Neuronal stem cell (in vitro differentiated cells): ENCODE measurements at regions not wholly inside any gene's neighbourhood (a gene's known extent, or its start where the extent isn't known, plus 50 kb on each side); places are given as distances from the start of the nearest gene placed in this dataset.

Experiments
- DNase-seq: peaks from one replicate; pipeline ENCODE4 v3.0.0-alpha.2; 2013; ENCODE audit warnings: low spot score
- H2AFZ ChIP-seq: one replicate; pipeline ENCODE4 v1.6.1; 2013; ENCODE audit warnings: mild to moderate bottlenecking, low read length, inconsistent platforms
- H2AK5ac ChIP-seq: 2 replicates; pipeline ENCODE4 v1.6.1; 2013; ENCODE audit warnings: low read depth, mild to moderate bottlenecking, inconsistent platforms, low read length, moderate library complexity, mixed read lengths
- H2BK120ac ChIP-seq: 2 replicates; pipeline ENCODE4 v1.6.1; 2013; ENCODE audit warnings: low read depth, mild to moderate bottlenecking, inconsistent platforms, low read length, moderate library complexity, mixed read lengths
- H2BK12ac ChIP-seq: one replicate; pipeline ENCODE4 v1.6.1; 2013; ENCODE audit warnings: low read length, inconsistent platforms
- H2BK15ac ChIP-seq: 2 replicates; pipeline ENCODE4 v1.6.1; 2013; ENCODE audit warnings: mild to moderate bottlenecking, low read length, inconsistent platforms, mixed read lengths
- H2BK5ac ChIP-seq: one replicate; pipeline ENCODE4 v1.6.1; 2013; ENCODE audit warnings: inconsistent platforms, mild to moderate bottlenecking, low read length, moderate library complexity
- H3K14ac ChIP-seq: one replicate; pipeline ENCODE4 v1.6.1; 2013; ENCODE audit warnings: low read length, inconsistent platforms
- H3K18ac ChIP-seq: 2 replicates; pipeline ENCODE4 v1.6.1; 2013; ENCODE audit warnings: low read length, inconsistent platforms
- H3K23ac ChIP-seq: 2 replicates; pipeline ENCODE4 v1.6.1; 2013; ENCODE audit warnings: low read depth, mild to moderate bottlenecking, mixed read lengths, low read length, inconsistent platforms; ENCODE audit not compliant: poor library complexity
- H3K27ac ChIP-seq: replicated peaks from 3 replicates; pipeline ENCODE4 v1.5.1; 2013; ENCODE audit warnings: low read length, inconsistent platforms
- H3K27me3 ChIP-seq, 3 experiments: 2 replicates each; pipeline ENCODE4 v1.6.1; 2013; ENCODE audit warnings: low read length in 3 of 3, mild to moderate bottlenecking in 2 of 3, inconsistent platforms in 1 of 3, low read depth in 1 of 3, mixed read lengths in 1 of 3, moderate library complexity in 1 of 3; ENCODE audit not compliant: control insufficient read depth in 3 of 3, insufficient read depth in 3 of 3
- H3K36me3 ChIP-seq, 2 donors: replicated peaks in 1 of 2; 2 replicates each; pipeline ENCODE4 v1.6.1; 2013; ENCODE audit warnings: low read length in 2 of 2; ENCODE audit not compliant: control insufficient read depth in 2 of 2, insufficient read depth in 2 of 2
- H3K4ac ChIP-seq: 2 replicates; pipeline ENCODE4 v1.6.1; 2013; ENCODE audit warnings: inconsistent platforms, mild to moderate bottlenecking, low read length, moderate library complexity
- H3K4me1 ChIP-seq, 2 donors: 1 replicate in 1 of 2; 2 replicates in 1 of 2; pipeline ENCODE4 v1.6.1; 2013; ENCODE audit warnings: low read length in 2 of 2, low read depth in 1 of 2; ENCODE audit not compliant: control insufficient read depth in 2 of 2, insufficient read depth in 1 of 2
- H3K4me2 ChIP-seq: one replicate; pipeline ENCODE4 v1.6.1; 2013; ENCODE audit warnings: mild to moderate bottlenecking, low read length, inconsistent platforms; ENCODE audit not compliant: insufficient read depth, poor library complexity, severe bottlenecking
- H3K4me3 ChIP-seq, 2 donors: 2 replicates each; pipeline ENCODE4 v1.5.1; 2013; ENCODE audit warnings: low read length in 2 of 2, mild to moderate bottlenecking in 2 of 2, inconsistent platforms in 1 of 2, moderate library complexity in 1 of 2
- H3K79me1 ChIP-seq: one replicate; pipeline ENCODE4 v1.6.1; 2013; ENCODE audit warnings: low read depth, mild to moderate bottlenecking, inconsistent platforms, low read length, moderate library complexity
- H3K9ac ChIP-seq: one replicate; pipeline ENCODE4 v1.6.1; 2013; ENCODE audit warnings: mild to moderate bottlenecking, low read depth, low read length, inconsistent platforms; ENCODE audit not compliant: poor library complexity
- H3K9me3 ChIP-seq, 2 donors: replicated peaks in 1 of 2; 2 replicates each; pipeline versions ENCODE3 to v1.6.1; 2013; ENCODE audit warnings: low read length in 2 of 2, mild to moderate bottlenecking in 2 of 2, inconsistent platforms in 1 of 2, low read depth in 1 of 2, mixed read lengths in 1 of 2, moderate library complexity in 1 of 2; ENCODE audit not compliant: control insufficient read depth in 2 of 2, insufficient read depth in 1 of 2
- H4K8ac ChIP-seq: one replicate; pipeline ENCODE4 v1.6.1; 2013; ENCODE audit warnings: low read depth, mild to moderate bottlenecking, inconsistent platforms, low read length, moderate library complexity
- H4K91ac ChIP-seq: one replicate; pipeline ENCODE4 v1.6.1; 2013; ENCODE audit warnings: low read length, low read depth, mild to moderate bottlenecking, inconsistent platforms; ENCODE audit not compliant: poor library complexity
- WGBS, 2 donors: extraction: QIAGEN DNeasy Blood & Tissue Kit; methylation state at CpG; one replicate each; pipeline ENCODE4 v1.1.7; 2013; ENCODE audit warnings: missing lambda C conversion rate in 2 of 2, mixed read lengths in 1 of 2; ENCODE audit not compliant: insufficient read length in 2 of 2, insufficient replicate concordance in 1 of 2; ENCODE audit errors: extremely low coverage in 2 of 2; 5-methylcytosine and 5-hydroxymethylcytosine counted together

GRCh38 chr9:31251386-31251785 is 1133.1 kb upstream of the ACO1 start:
- H4K8ac ChIP-seq, result no peak overlapping the region
- no peak overlapping the region for H3K27ac ChIP-seq
- no peak overlapping the region for H4K91ac ChIP-seq
- H2AFZ ChIP-seq, result no peak overlapping the region
- no peak overlapping the region for H3K9ac ChIP-seq
- no peak overlapping the region for H3K18ac ChIP-seq
- H3K79me1 ChIP-seq, result no peaks in the 10 kb centered on the region
- WGBS, 2 donors, result no CpG with 5 or more reads among the region's 2 CpGs
- no peak overlapping the region for H3K23ac ChIP-seq
- H3K27me3 ChIP-seq, result no peaks in the 10 kb centered on the region
- H3K4me1 ChIP-seq, result no peaks in the 10 kb centered on the region
- H2BK120ac ChIP-seq, result no peak overlapping the region
- H3K9me3 ChIP-seq, result peaks cover 0 to 6% of the 10 kb centered on the region in 2 donors
- H3K14ac ChIP-seq, result no peak overlapping the region
- no peaks in the 10 kb centered on the region for H3K36me3 ChIP-seq
- H3K4ac ChIP-seq, result no peak overlapping the region
- no peak overlapping the region for H2BK15ac ChIP-seq
- H3K4me3 ChIP-seq, result no peak overlapping the region
- no peak overlapping the region for H2AK5ac ChIP-seq
- H2BK12ac ChIP-seq, result no peak overlapping the region
- no peak for DNase-seq
- H3K4me2 ChIP-seq, result no peak overlapping the region
- no peak overlapping the region for H2BK5ac ChIP-seq

GRCh38 chr9:31253800-31254762 is 1130.4 kb upstream of the ACO1 start:
- Histone ChIP-seq H4K91ac (no peak overlapping the region), H2AK5ac (no peak overlapping the region), H3K4me2 (no peak overlapping the region), H2AFZ (no peak overlapping the region), H3K9me3 (peaks cover 0 to 6% of the 10 kb centered on the region in 2 donors), H3K79me1 (no peaks in the 10 kb centered on the region), H3K23ac (no peak overlapping the region), H3K36me3 (no peaks in the 10 kb centered on the region), H2BK15ac (no peak overlapping the region), H3K27me3 (no peaks in the 10 kb centered on the region), H3K27ac (no peak overlapping the region), H3K18ac (peak overlapping the region; percentile 2), H2BK5ac (no peak overlapping the region), H4K8ac (no peak overlapping the region), H2BK12ac (no peak overlapping the region), H2BK120ac (no peak overlapping the region), H3K4me1 (no peaks in the 10 kb centered on the region), H3K4ac (no peak overlapping the region), H3K14ac (peak overlapping the region; percentile 94), H3K4me3 (peak overlapping the region in 1 of 2 donors; percentile 2), H3K9ac (no peak overlapping the region)
- no peak for DNase-seq
- no CpG with 5 or more reads among the region's 73 CpGs for WGBS, 2 donors

DNA sequence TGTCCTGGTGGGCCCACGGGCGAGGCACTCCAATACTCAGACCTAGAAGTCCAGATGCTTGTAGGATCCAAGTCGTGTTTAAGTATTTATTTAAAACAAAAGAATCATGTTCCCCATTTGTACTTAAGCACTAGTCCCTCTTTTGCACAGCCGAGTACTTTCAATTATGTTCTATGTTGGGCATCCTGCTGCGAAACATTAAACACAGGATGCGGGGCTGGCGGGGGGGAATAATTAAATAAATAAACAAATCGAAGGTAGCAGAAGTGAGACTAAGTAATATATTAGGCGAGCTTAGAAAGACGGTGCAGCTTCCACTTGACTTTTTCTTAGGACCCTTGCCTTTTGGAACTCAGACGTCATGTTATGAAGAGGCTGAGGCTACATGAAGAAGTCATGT is 1129.2 kb upstream of the ACO1 start:
- H3K18ac ChIP-seq, result no peak overlapping the region
- H2BK120ac ChIP-seq, result no peak overlapping the region
- no peak overlapping the region for H4K8ac ChIP-seq
- H3K14ac ChIP-seq, result no peak overlapping the region
- no peaks in the 10 kb centered on the region for H3K79me1 ChIP-seq
- no peak overlapping the region for H3K9ac ChIP-seq
- H3K27me3 ChIP-seq, result no peaks in the 10 kb centered on the region
- H2AFZ ChIP-seq, result no peak overlapping the region
- no peak overlapping the region for H3K23ac ChIP-seq
- no peak overlapping the region for H2AK5ac ChIP-seq
- H3K4me3 ChIP-seq, result no peak overlapping the region
- no peak for DNase-seq
- no peak overlapping the region for H4K91ac ChIP-seq
- no CpG with 5 or more reads among the region's 11 CpGs for WGBS, 2 donors
- no peak overlapping the region for H3K27ac ChIP-seq
- no peak overlapping the region for H3K4ac ChIP-seq
- H3K4me2 ChIP-seq, result no peak overlapping the region
- peaks cover 0 to 6% of the 10 kb centered on the region in 2 donors for H3K4me1 ChIP-seq
- H2BK12ac ChIP-seq, result no peak overlapping the region
- H2BK5ac ChIP-seq, result no peak overlapping the region
- H3K9me3 ChIP-seq, result peaks cover 0 to 6% of the 10 kb centered on the region in 2 donors
- H2BK15ac ChIP-seq, result no peak overlapping the region
- no peaks in the 10 kb centered on the region for H3K36me3 ChIP-seq

- DNase-seq, result no peak
- H3K4me2 ChIP-seq, result no peak overlapping the region
- no peak overlapping the region for H3K23ac ChIP-seq
- H3K4me3 ChIP-seq, result no peak overlapping the region
- H2AK5ac ChIP-seq, result no peak overlapping the region
- H4K91ac ChIP-seq, result no peak overlapping the region
- H2BK15ac ChIP-seq, result no peak overlapping the region
- H3K18ac ChIP-seq, result no peak overlapping the region
- H3K27me3 ChIP-seq, result no peaks in the 10 kb centered on the region
- no peaks in the 10 kb centered on the region for H3K9me3 ChIP-seq
- H3K79me1 ChIP-seq, result no peaks in the 10 kb centered on the region
- no peak overlapping the region for H2AFZ ChIP-seq
- no peak overlapping the region for H4K8ac ChIP-seq
- WGBS, 2 donors, result no CpG with 5 or more reads among the region's 2 CpGs
- no peak overlapping the region for H3K27ac ChIP-seq
- peaks cover 0 to 6% of the 10 kb centered on the region in 2 donors for H3K4me1 ChIP-seq
- H2BK5ac ChIP-seq, result no peak overlapping the region
- no peak overlapping the region for H3K9ac ChIP-seq
- H3K36me3 ChIP-seq, result no peaks in the 10 kb centered on the region
- H3K14ac ChIP-seq, result no peak overlapping the region
- no peak overlapping the region for H2BK120ac ChIP-seq
- no peak overlapping the region for H3K4ac ChIP-seq
- no peak overlapping the region for H2BK12ac ChIP-seq
Measured at GRCh38 chr9:31259824-31260223, 1124.6 kb upstream of the ACO1 start.
